Ovary (tissue), 1 donor: ENCODE measurements at regions not wholly inside any gene's neighbourhood (a gene's known extent, or its start where the extent isn't known, plus 50 kb on each side); places are given as distances from the start of the nearest gene placed in this dataset.

ENCODE experiments used
- EP300 ChIP-seq: sonication (generic); formaldehyde crosslinking; IDR thresholded peaks from one replicate; pipeline ENCODE4 v1.6.1; 2017; ENCODE audit warnings: antibody characterized with exemption
- POLR2A ChIP-seq: fragments of 450-650 bp; IDR thresholded peaks from one replicate; pipeline ENCODE4 v1.6.1; 2017; ENCODE audit warnings: antibody characterized with exemption, mild to moderate bottlenecking, moderate library complexity

DNA sequence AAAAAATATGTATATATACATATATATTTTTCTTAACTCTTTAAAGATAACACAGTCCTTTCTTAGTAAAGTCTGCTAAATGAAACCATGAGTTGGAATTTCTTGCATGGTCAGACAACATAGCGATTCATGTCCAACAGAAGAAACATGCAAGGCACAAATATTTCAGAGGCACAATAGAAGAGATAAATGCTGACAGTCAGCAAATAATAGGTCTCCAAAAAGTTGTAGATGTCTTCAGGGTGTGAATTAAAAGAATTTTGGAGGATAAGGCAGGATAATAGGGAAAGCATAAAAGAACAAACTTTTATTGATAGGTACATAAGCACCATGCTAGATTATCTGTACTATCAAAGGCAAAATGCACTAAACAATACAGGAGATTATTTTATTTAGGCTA lies 800.2 kb downstream of the PLCL1 start:
- TF ChIP-seq POLR2A (no peak), EP300 (no peak)
